ENCODE measurements at regions not wholly inside any gene's neighbourhood (a gene's known extent, or its start where the extent isn't known, plus 50 kb on each side); places are given as distances from the start of the nearest gene placed in this dataset.
"Not testable (repeated sequence)": the region's sequence is repeated elsewhere in the genome, so short reads cannot be mapped to it uniquely, and the experiment has no call there.

DNA sequence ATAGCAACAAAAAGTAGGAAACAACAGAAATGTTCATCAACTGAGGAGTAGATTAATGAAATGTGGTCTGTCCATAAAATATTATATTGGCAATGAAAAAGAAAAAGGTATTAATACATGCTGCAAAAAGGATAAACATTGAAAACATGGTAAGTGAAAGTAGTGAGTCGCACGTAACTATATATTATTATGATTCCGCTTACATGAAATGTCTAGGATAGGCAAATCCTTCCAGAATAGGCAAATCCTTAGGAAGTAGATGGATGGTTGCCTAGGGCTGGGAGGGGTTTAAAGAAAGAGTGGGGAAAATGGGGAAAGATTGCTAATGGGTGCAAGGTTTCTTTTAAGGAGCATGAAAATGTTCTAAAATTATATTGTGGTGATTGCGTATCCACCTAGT, 198.1 kb upstream of the WSB1 start:
- not testable (repeated sequence) for DNase-seq

DNA sequence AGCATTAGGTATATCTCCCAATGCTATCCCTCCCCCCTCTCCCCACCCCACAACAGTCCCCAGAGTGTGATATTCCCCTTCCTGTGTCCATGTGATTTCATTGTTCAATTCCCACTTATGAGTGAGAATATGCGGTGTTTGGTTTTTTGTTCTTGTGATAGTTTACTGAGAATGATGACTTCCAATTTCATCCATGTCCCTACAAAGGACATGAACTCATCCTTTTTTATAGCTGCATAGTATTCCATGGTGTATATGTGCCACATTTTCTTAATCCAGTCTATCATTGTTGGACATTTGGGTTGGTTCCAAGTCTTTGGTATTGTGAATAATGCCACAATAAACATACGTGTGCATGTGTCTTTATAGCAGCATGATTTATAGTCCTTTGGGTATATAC, 194.6 kb upstream of the WSB1 start:
- not testable (repeated sequence) for DNase-seq

GRCh38 chr17:27104605-27105221, 189.2 kb upstream of the WSB1 start:
- not testable (repeated sequence) for DNase-seq

- no peak for DNase-seq
Observed at GRCh38 chr17:27105636-27106035, 188.3 kb upstream of the WSB1 start.

GRCh38 chr17:27106347-27106981, 187.4 kb upstream of the WSB1 start:
- no peak for DNase-seq

DNA sequence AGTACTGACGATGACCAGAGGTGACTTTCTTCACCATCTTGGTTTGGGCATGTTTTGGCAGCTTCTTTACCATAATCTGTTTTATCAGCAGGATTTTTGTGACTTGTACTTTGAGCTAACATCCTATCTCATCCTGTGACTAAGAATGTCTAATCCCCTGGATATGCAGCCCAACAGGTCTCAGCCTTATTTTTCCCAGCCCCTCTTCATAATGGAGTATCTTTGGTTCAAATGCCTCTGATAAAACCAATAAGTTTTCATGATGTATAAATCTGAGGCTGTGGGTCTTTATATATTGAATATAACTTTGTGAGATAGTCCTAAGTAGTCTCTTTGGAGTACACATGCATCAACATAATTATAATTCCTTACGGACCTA, 186.9 kb upstream of the WSB1 start:
- no peak for DNase-seq

GRCh38 chr17:27107386-27108328, 186.3 kb upstream of the WSB1 start:
- DNase-seq, result not testable (repeated sequence)

DNA sequence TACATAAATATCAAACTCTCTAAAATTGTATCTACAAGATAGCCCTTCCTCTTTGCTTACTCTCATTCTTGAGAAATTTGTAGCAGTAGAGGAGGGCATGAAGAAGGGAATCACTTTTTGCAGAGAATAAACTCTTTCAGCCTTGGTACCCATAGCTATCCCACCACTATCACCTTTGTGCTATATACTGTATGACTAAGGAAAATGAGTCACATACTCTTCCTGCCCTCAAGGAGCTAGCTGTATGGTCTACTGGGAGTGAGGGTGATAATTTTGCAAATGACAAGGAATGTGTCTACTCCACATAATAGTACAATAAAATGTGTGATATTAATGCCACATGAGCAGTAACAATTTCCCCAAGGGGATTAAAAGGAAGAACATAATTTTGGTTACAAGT, 184.6 kb upstream of the WSB1 start:
- DNase-seq, result no peak

GRCh38 chr17:27153005-27153404, 140.9 kb upstream of the WSB1 start:
- peak; percentile 50 for DNase-seq

- no peak for DNase-seq
Observed at GRCh38 chr17:27155866-27156265, 138.0 kb upstream of the WSB1 start.

GRCh38 chr17:27157297-27157696, 136.6 kb upstream of the WSB1 start:
- DNase-seq, result no peak

- DNase-seq, result no peak
Observed at GRCh38 chr17:27157898-27158297, 136.0 kb upstream of the WSB1 start.

- DNase-seq, result no peak
Observed at GRCh38 chr17:27158382-27158781, 135.5 kb upstream of the WSB1 start.

- DNase-seq, result no peak
Observed at GRCh38 chr17:27180322-27180721, 113.6 kb upstream of the WSB1 start.

- DNase-seq, result not testable (repeated sequence)
Observed at GRCh38 chr17:27181379-27181925, 112.5 kb upstream of the WSB1 start.

GRCh38 chr17:27181935-27182334, 112.0 kb upstream of the WSB1 start:
- DNase-seq, result no peak

DNA sequence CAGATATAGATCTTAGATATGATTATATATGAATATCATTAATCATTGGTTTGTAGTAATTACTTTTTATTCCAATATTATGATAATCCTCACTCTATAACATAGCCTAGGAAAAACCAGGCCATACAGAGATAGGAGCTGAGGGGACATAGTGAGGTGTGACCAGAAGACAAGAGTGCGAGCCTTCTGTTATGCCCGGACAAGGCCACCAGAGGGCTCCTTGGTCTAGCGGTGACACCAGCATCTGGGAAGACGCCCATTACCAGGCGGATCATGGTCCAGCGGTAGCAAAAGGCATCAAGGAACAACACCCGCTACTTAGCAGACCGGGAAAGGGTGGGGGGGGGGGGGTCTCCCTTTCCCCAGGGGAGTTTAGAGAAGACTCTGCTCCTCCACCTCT, 96.4 kb upstream of the WSB1 start:
- not testable (repeated sequence) for DNase-seq

DNA sequence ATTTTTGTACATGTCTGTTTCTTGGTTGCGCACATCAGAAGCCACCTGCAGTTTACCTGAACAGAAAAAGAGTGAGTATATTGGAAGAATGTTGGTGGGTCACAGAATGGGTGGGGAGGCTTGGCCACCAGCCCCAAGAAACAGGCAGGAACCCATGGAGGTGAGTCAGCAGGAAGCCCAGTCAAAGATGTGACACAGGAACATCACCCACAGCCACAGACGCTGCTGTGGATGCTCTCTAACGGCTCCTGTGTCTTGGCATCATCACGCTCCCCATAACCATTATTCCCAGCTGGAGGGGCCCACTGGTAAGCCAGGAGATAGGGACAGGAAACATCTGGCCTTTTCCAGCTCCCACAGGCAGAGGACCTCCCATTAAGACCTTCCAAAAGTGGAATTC, 94.0 kb upstream of the WSB1 start:
- DNase-seq, result no peak

- no peak for DNase-seq
Observed at GRCh38 chr17:27200476-27200875, 93.4 kb upstream of the WSB1 start.

DNA sequence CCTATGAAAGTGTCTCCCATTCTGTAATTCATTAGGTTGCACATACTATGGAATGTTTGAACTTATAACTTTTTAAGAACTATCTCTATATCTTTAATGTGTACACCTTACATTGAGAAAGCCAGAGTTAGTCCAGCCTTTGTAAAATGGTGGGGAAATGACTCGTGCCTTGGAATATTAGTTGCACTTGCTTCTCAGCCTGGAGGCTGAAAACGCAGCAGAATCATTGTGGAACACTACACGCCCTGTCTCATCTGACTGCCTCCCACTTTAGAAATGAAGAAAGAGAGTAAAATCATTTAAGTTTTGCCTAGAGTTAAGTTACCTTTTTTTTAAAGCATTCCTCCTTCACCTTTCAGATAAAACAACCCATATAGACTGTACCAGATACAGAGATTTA, 90.7 kb upstream of the WSB1 start:
- no peak for DNase-seq

DNA sequence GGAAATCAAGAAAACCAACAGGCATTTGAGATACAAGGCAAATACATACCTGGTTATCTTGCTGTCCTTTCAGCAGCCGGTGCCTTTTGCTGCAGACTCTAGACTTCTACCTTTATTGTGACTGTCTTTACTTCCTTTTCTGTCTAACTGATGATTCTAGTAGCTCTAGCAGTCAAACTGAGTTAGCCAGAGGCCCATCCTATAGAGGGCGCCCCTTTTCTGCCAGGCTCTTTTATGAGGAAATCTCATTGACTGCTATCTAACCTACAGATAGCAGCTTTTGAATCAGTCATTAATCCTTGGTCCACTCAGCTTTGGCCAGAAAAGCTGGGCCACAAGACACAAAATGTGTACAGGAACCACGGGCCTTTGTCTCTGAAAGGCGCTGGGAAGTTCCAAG, 87.5 kb upstream of the WSB1 start:
- no peak for DNase-seq

GRCh38 chr17:27207073-27207513, 86.8 kb upstream of the WSB1 start:
- no peak for DNase-seq

DNA sequence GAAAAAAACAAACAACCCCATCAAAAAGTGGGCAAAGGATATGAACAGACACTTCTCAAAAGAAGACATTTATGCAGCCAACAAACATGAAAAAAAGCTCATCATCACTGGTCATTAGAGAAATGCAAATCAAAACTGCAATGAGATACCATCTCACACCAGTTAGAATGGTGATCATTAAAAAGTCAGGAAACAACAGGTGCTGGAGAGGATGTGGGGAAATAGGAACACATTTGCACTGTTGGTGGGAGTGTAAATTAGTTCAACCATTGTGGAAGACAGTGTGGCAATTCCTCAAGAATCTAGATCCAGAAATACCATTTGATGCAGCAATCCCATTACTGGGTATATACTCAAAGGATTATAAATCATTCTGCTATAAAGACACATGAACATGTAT, 85.5 kb upstream of the WSB1 start:
- DNase-seq, result not testable (repeated sequence)
